ENCODE measurements at regions not wholly inside any gene's neighbourhood (a gene's known extent, or its start where the extent isn't known, plus 50 kb on each side); places are given as distances from the start of the nearest gene placed in this dataset.

GRCh38 chr2:150353376-150353775 lies 134.1 kb downstream of the RND3 start:
- TF ChIP-seq EZH2 (IDR thresholded peaks at IDR 0.05; ENCODE audit: low read length) (no peak), CTCF (optimal IDR thresholded peaks at IDR 0.05 in 1 of 3, IDR thresholded peaks at IDR 0.05 in 1 of 3, conservative IDR thresholded peaks at IDR 0.05 in 1 of 3; ENCODE audit: extremely low read depth in 1 of 3, insufficient read depth in 2 of 3, low read length in 3 of 3) (no peak)

Data from keratinocyte (primary cell).